HG03108 (cell line): ENCODE measurements at regions not wholly inside any gene's neighbourhood (a gene's known extent, or its start where the extent isn't known, plus 50 kb on each side); places are given as distances from the start of the nearest gene placed in this dataset.
"Not testable (repeated sequence)": the region's sequence is repeated elsewhere in the genome, so short reads cannot be mapped to it uniquely, and the experiment has no call there.

Experiments
- ATAC-seq: cut with Tn5 transposase; IDR thresholded peaks from one replicate; pipeline ENCODE4 v1.9.1; 2021; ENCODE audit warnings: moderate library complexity; ENCODE audit not compliant: unreplicated experiment

DNA sequence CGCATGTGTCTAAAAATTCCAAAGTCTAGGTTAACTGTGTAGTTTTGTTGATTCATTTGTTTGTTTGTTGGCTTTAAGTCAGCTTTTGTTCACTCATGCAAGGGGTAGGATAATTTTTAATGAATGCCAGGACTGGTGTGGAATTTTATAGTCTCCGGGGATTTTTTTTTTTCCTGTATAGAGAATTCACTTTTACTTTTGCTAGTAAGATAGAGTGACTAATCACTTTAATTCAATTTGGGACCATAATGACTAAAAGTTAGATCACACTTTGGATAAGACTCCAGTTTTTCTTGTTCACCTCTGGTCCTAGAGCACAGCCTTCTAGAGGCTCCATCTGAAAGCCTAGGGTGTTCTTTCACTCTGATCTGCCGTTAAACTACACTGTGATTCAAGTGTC, 1690.0 kb downstream of the PCDH9 start:
- no peak for ATAC-seq

DNA sequence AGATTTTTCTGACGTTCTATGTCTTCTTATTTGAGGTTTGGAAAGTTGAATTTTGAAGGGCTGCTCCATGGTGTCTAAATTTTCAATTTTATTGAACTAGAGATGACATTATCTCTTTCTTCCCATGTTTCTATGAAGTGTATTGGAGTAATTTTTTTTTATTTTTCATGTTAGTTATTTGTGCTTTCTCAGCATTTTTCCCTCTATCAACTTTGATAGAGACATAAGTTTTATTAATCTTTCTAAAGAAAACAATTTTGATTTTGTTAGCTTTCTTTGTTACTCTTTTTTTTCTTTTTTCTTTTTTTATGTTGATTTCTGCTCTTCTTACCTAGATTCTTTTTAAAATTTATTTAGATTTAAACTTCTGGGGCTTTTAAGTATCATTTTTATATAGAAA, 1694.8 kb downstream of the PCDH9 start:
- no peak for ATAC-seq

DNA sequence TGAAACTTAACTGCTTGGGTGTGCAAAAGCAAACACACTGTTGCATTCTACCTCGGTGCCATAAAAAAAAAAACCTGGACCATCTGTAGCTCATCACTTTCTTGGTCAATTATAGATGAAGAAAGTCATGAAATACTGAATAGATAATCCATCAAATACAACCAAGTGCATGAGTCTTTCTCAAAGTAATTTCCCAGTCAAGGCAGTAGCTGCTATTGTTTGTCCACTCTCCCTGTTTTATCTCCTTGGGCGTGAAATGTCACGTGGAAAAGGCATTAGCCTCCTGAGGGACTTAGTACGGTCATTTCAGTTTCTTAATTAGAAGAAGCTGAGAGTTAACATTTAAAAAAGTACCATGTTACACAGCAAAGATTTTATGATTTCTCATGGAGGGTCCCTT, 1697.9 kb downstream of the PCDH9 start:
- ATAC-seq, result no peak

DNA sequence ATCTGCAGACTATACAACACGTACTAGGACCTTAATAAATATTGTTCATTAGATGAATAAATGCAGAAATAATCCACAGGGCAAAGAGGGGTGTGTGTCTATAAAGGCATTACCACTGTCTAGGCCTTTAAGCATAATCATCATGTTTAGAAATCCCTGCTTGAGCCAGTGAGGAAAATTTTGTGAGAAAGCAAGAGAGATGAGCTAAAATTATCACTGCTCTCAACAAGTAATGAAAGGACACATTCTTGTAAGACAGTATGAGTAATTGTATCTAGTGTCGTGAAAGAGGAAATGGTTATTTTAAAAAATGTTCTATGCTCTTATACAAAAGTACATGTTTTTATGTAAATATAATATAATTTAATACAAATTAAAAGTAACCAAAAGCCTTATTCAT, 1699.4 kb downstream of the PCDH9 start:
- no peak for ATAC-seq

GRCh38 chr13:65529541-65529940, 1700.6 kb downstream of the PCDH9 start:
- ATAC-seq, result no peak

DNA sequence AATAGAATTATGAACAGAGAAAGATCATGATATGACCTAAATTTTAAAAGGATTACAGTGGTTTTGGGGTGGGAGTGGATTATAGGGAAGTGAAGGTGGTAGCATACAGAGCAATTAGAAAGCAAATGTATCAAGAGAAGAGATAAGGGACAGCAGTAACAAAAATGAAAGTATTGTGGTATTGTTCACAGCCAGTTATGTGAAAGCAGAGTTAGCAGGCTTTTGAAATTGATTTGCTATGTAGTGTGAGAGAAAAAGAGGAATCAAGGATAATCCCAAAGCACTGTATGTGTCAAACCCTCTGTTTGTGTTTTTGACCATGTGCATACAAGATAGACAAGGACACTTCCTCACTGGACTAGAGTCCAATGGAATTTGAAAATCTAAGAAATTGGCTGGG, 1721.4 kb downstream of the PCDH9 start:
- ATAC-seq, result no peak

GRCh38 chr13:65508338-65508737, 1721.8 kb downstream of the PCDH9 start:
- no peak for ATAC-seq

DNA sequence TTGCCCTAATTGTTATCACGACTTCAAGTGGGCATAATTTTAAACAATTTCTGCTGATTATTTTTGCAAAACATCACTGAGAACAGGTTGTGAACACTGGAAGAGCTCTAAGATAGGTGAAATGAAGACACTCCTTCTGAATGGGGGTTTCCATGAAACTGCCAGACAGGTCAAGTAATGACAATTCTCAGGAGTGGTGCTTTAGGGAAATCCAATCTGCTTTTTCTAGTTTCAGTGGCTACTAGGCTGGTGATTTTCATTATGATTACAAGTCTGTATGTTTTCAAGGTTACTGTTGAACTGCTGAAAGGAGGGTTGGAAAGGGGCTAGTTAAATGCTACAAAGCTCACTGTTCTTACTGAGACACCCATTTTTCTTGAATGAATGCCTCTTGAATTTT, 1724.2 kb downstream of the PCDH9 start:
- no peak for ATAC-seq

DNA sequence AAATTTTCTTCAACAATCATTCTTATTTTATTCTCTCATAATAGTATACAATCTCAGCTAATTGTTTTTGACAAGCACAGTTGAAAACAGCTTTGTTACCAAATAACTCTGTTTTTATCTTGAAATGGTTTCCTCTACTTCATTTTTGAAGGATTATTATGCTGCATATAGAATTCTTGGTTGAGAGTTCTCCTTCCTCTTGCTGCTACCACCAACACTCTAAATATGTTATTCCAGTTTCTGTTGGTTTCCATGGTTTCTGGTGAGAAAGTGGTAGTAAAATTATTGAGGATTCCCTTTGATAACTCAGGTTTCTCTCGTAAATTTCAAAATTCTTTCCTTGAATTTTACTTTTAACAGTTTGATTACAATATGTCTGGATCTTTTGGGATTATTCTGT, 1725.9 kb downstream of the PCDH9 start:
- no peak for ATAC-seq

GRCh38 chr13:65500481-65500880, 1729.7 kb downstream of the PCDH9 start:
- ATAC-seq, result no peak

DNA sequence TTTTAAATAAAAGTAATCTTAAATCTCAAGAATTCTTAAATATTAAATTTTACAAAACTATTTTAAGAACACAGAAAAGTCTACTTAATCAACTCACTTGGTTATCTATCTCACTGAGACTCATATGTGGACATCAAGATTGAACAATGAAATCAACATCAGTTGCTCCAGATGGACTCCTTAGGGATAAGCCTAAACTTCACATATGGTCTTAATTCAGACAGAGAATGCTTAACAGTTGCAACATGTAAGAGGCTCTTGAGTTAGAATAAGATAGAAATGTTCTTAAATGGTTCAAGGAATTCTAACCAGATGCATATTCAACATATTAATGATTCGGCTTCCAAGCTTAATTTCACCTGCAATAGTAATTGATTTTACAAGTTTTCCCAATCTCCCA, 1730.9 kb downstream of the PCDH9 start:
- no peak for ATAC-seq

- ATAC-seq, result no peak
Measured at GRCh38 chr13:65497265-65497664, 1732.9 kb downstream of the PCDH9 start.

DNA sequence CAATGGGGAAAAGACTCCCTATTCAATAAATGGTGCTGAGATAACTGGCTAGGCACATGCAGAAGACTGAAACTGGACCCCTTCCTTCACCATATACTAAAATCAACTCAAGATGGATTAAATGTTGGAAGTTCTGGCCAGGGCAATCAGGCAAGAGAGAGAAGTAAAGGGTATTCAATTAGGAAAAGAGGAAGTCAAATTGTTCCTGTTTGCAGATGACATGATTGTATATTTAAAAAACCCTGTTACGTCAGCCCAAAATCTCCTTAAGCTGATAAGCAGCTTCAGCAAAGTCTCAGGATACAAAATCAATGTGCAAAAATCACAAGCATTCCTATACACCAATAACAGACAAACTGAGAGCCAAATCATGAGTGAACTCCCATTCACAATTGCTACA, 1739.4 kb downstream of the PCDH9 start:
- not testable (repeated sequence) for ATAC-seq

DNA sequence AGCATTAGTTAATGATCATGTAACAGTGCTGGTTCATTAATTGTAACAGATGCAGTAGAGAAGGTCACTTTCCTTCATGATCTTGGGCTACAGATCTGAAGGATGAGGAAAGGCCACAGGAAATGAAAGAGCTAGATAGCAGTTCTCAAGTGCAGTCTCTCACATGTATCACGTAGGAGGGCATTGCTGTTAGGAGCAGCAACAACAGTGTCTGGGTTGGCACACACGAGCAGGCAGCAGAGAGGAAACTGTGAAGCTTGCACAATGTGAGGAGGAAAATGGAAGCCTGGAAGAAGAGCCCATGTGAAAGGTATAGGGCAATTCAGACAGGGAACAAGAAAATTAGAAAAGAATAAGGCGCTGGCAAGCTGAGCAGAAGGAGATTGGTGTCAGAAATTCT, 1741.5 kb downstream of the PCDH9 start:
- no peak for ATAC-seq

DNA sequence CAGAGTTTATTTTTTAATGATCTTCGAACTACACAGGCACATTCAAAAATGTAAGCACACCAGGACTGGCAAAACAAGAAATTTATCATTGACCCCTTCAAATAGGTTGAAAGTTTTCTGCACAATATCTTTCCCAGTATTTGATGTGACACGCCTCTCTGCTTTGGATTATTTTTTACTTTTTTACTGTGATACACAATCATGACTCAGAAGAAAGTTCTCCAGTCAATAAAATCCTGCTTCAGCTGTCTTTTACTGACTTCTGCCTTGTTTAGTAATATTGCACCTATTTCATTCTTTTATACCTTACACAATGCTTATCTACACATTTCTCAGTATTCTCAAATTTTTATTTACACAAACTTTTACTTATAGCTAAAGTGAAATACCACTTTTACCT, 1750.4 kb downstream of the PCDH9 start:
- no peak for ATAC-seq

- ATAC-seq, result no peak
Measured at GRCh38 chr13:65473196-65473595, 1756.9 kb downstream of the PCDH9 start.

GRCh38 chr13:65472336-65472735, 1757.8 kb downstream of the PCDH9 start:
- ATAC-seq, result no peak

GRCh38 chr13:65470781-65471180, 1759.4 kb downstream of the PCDH9 start:
- ATAC-seq, result no peak

DNA sequence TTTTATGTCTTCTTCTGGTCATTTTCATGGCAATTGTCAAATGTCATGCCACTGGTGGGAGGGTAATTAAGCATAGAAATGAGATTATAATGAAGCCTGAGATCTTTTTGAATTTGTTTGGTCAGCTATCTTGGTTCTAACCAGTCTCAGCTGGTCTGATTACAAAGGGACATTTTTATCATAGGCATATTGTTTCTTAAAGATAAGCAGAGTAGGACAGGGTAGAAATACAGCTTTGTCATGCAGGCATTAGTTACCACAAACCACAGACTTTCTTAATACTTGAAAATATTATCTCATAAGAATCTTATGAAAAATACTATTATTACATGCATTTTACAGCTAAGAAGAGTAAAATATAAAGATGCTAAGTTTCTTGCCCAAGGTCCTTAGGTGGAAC, 1761.5 kb downstream of the PCDH9 start:
- ATAC-seq, result no peak

- no peak for ATAC-seq
Measured at GRCh38 chr13:65461590-65461989, 1768.5 kb downstream of the PCDH9 start.

DNA sequence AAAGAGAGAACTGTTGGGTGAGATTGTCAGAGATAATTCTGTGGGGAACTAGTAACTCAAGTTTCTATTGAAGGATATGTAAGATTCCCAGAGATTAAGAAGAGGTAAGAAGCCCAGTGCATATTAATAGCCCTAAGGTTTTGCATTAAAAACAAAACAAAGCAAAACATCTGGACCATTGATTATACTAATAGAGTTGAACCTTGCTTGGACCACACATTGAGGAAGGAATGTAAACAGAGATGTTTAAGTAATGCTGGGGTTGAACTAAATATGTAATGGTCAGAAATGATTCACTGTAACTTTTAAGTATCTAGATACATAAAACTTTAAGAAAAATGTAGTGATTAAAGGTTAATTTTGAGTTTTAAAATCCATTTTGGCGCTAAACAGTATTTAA, 1770.0 kb downstream of the PCDH9 start:
- no peak for ATAC-seq

DNA sequence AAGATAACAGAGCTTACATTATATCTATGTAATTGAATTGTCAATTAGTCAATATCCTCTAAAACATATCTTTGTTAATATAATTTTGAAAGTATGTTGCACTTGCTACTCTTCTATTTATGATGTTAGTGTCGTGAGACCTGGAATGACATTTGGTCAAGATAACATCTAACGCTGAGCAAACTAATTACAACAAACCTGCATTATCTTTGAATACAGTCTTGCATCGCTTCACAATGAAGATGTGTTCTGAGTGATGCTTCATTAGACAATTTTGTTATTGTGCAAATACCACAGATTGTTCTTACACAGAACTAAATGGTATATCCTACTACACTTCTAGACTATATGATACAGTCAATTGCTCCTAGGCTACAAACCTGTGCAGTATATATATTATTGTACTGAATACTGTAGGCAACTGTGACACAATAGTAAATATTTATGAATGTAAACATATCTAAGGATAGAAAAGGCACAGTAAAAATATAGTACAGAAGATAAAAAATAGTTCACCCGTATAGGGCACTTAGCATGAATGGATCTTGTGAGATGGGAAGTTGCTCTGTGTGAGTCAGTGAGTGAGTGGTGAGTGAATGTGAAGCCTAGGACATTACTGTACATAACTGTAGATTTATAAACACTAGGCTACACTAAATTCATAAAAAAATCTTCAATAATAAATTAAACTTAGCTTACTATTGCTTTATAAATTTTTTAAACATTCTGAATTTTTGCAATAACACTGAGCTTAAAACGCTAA, 1773.8 kb downstream of the PCDH9 start:
- no peak for ATAC-seq

DNA sequence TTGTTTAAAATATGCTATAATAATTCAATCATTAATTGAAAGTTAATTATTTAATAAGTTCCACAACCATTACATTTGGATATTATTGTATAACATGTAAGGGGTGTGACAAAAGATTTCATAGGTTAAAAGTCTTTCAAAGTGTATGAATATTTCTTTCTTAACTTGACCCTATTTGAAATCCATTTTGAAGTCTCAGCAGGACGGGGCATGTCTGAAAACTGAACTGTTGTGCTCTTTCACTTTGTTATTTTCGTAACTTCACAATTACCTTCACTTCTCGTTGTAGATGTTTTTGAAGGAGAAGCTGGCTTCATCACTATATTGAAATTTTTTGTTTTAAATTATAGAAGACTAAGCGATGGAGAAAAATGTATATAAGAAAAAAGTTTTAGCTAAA, 1775.7 kb downstream of the PCDH9 start:
- no peak for ATAC-seq
